HAP-1 (cell line): ENCODE measurements at regions not wholly inside any gene's neighbourhood (a gene's known extent, or its start where the extent isn't known, plus 50 kb on each side); places are given as distances from the start of the nearest gene placed in this dataset.
"Not testable (repeated sequence)": the region's sequence is repeated elsewhere in the genome, so short reads cannot be mapped to it uniquely, and the experiment has no call there.

Source experiments
- DNase-seq, 2 experiments: peaks; one replicate each; pipeline ENCODE4 v3.0.0-alpha.2; 2016 to 2020; ENCODE audit warnings: low spot score in 2 of 2
- H3K27me3 ChIP-seq: fragments of 250-450 bp; sonication (Bioruptor Pico); 2 replicates; pipeline ENCODE4 v1.5.1; 2020; ENCODE audit warnings: low read depth, mild to moderate bottlenecking, moderate library complexity
- H3K36me3 ChIP-seq: fragments of 250-450 bp; sonication (Bioruptor Pico); replicated peaks from 2 replicates; pipeline ENCODE4 v1.5.1; 2020; ENCODE audit warnings: mild to moderate bottlenecking
- H3K4me1 ChIP-seq: fragments of 250-450 bp; sonication (Bioruptor Pico); 2 replicates; pipeline ENCODE4 v1.5.1; 2020; ENCODE audit warnings: mild to moderate bottlenecking
- H3K4me3 ChIP-seq: fragments of 250-450 bp; sonication (Bioruptor Pico); 2 replicates; pipeline ENCODE4 v1.5.1; 2020; ENCODE audit warnings: mild to moderate bottlenecking, moderate library complexity
- H3K9me3 ChIP-seq: fragments of 250-450 bp; sonication (Bioruptor Pico); 2 replicates; pipeline ENCODE4 v1.5.1; 2020; ENCODE audit warnings: mild to moderate bottlenecking, moderate library complexity
- in situ Hi-C: fragments of 300-500 bp; cut with MboI; formaldehyde crosslinking; loops from 3 replicates; pipeline ENCODE4 v1.14.3; 2020; ENCODE audit warnings: low sequenced_read_pairs, inconsistent platforms, mixed read lengths

GRCh38 chr10:84696610-84697009 lies 368.2 kb downstream of the CCSER2 start:
- DNase-seq: no peak

DNA sequence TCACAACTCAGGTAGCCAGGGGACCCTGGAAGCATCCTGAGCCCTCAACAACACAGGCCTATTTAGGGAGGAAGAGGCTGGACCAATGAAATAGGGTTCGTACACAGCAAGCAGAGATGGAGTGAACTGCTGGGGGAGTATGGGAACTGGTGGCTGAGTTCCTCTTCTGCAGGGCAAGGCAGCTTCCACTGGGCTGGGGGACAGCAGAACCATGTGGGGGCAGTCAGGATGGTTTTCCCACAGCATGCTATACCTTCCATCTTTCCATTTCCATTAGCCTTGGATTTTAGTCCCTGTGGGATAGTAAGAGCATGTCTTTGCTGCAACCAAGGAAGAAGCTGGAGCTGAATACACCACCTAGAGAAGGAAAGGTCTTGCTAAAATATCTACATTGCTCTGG lies 370.6 kb downstream of the CCSER2 start:
- Histone ChIP-seq H3K4me3 (no peak overlapping the region), H3K36me3 (no peaks in the 10 kb centered on the region), H3K4me1 (no peaks in the 10 kb centered on the region), H3K9me3 (no peaks in the 10 kb centered on the region), H3K27me3 (peaks cover 4% of the 10 kb centered on the region; the same call in 1 of the 2 replicates)
- in situ Hi-C loops: no loop called here
- no peak for DNase-seq

More at GRCh38 chr10:84696610-84697009, 368.2 kb downstream of the CCSER2 start:
- Histone ChIP-seq H3K27me3 (peaks cover 4% of the 10 kb centered on the region; the same call in 1 of the 2 replicates), H3K36me3 (no peaks in the 10 kb centered on the region), H3K4me3 (no peak overlapping the region), H3K4me1 (no peaks in the 10 kb centered on the region), H3K9me3 (no peaks in the 10 kb centered on the region)
- in situ Hi-C loops: no loop called here

- H3K4me1 ChIP-seq: no peaks in the 10 kb centered on the region
- in situ Hi-C loops: loop anchor here (25.0 kb wide), 1 partner anchor 439 kb away; no protein-coding TSS in a partner anchor
- no peak for DNase-seq
- no peaks in the 10 kb centered on the region for H3K36me3 ChIP-seq
- H3K4me3 ChIP-seq: no peak overlapping the region
- H3K9me3 ChIP-seq: no peaks in the 10 kb centered on the region
- no peaks in the 10 kb centered on the region for H3K27me3 ChIP-seq
Measured at GRCh38 chr10:84700668-84701369, 372.4 kb downstream of the CCSER2 start.

DNA sequence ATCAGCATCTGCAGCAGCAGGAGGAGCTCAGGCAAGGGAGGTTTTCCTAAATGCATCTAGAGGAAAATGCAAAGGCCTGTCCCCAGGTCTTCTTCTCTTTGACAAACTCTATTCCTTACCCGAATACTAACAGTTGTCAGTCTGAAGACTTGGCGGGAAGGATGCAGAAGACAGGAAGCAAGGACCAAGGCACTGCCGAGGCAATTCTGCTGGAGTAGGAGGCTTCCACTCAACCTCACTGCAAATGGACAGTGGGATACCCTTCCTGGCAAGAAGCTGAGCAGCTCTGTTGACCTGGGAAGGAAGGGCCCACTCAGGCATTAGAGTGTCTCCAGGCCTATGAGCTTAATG lies 373.0 kb downstream of the CCSER2 start:
- no peak for DNase-seq
- H3K9me3 ChIP-seq: no peaks in the 10 kb centered on the region
- no peaks in the 10 kb centered on the region for H3K36me3 ChIP-seq
- no peaks in the 10 kb centered on the region for H3K27me3 ChIP-seq
- no peak overlapping the region for H3K4me3 ChIP-seq
- in situ Hi-C loops: loop anchor here (25.0 kb wide), 1 partner anchor 439 kb away; no protein-coding TSS in a partner anchor
- no peaks in the 10 kb centered on the region for H3K4me1 ChIP-seq

DNA sequence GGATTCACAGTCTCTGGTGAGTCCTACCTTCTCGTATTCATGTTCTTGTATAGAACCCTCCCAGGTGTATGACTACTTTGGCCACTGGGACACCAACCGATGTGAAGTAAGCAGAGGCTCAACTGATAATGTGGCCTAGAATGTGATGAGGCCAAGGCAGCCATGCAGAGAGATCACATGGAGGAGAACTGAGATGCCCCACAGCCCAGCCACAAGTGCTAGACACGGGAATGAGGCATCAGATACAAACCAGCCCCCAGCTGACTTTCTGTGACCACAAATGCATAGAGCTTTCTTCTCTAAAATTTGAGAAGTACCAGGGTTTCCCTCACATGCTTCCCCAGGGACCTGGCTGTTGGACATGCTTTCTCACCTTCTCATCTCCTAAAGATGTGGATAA lies 375.7 kb downstream of the CCSER2 start:
- DNase-seq: no peak
- H3K27me3 ChIP-seq: peaks cover under 1% of the 10 kb centered on the region; the same call in 1 of the 2 replicates
- H3K4me3 ChIP-seq: no peak overlapping the region
- in situ Hi-C loops: loop anchor here (25.0 kb wide), 1 partner anchor 442 kb away; no protein-coding TSS in a partner anchor
- no peaks in the 10 kb centered on the region for H3K4me1 ChIP-seq
- no peaks in the 10 kb centered on the region for H3K9me3 ChIP-seq
- H3K36me3 ChIP-seq: no peaks in the 10 kb centered on the region

- peaks cover 15% of the 10 kb centered on the region for H3K27me3 ChIP-seq
- no peaks in the 10 kb centered on the region for H3K36me3 ChIP-seq
- no peak overlapping the region for H3K4me3 ChIP-seq
- DNase-seq: no peak
- in situ Hi-C loops: loop anchor here (25.0 kb wide), 1 partner anchor 444 kb away; no protein-coding TSS in a partner anchor
- no peaks in the 10 kb centered on the region for H3K4me1 ChIP-seq
- no peaks in the 10 kb centered on the region for H3K9me3 ChIP-seq
Measured at GRCh38 chr10:84706431-84706830, 378.0 kb downstream of the CCSER2 start.

DNA sequence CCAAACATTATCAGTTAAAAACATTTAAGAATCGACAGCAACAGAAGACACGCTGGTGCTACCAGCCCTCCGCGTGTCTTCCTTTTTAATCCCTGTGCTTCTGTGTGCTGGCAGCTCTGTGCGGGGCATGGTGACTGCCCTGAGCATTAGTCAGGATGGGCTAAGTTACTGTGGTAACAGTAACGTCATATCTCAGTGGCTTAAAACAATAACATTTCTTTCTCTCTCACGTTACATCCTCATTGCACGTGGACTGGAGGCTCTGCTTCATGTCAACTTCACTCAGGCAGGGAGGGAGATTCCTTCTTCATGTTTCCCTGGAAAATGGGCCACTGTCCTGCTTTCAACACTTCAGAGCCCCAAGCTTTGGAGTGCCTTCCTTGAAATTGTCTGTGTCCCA lies 378.5 kb downstream of the CCSER2 start:
- no peak for DNase-seq
- no peak overlapping the region for H3K4me3 ChIP-seq
- in situ Hi-C loops: loop anchor here (25.0 kb wide), 1 partner anchor 445 kb away; no protein-coding TSS in a partner anchor

DNA sequence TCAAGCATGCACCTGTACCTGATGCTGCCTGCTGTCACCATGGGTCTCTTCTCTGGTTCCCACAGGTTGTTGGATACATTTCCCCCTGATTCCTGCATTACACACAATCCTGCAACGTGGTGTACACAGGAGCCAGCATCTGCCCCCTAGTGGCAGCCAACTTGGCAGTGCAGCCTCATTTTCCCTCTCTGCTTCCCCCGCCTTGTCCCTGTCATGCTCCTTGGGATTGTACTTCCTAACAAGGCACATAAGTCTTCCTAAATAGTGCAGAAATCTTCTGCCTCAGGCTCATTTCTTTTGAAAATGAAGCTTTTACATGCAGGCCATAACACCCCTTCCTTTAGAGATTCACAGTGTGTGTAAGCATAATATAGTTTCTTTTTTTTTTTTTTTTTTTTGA lies 387.5 kb downstream of the CCSER2 start:
- Histone ChIP-seq H3K9me3 (no peaks in the 10 kb centered on the region), H3K4me3 (no peak overlapping the region), H3K36me3 (no peaks in the 10 kb centered on the region), H3K27me3 (0 out of 2 replicates have a peak, but pooled peaks cover 2% of the 10 kb centered on the region), H3K4me1 (no peaks in the 10 kb centered on the region)
- in situ Hi-C loops: loop anchor here (25.0 kb wide), 1 partner anchor 454 kb away; no protein-coding TSS in a partner anchor
- DNase-seq: peak; percentile 36 to 68

More for the DNA sequence above, 378.5 kb downstream of the CCSER2 start:
- Histone ChIP-seq H3K4me1 (no peaks in the 10 kb centered on the region), H3K36me3 (no peaks in the 10 kb centered on the region), H3K27me3 (peaks cover 15% of the 10 kb centered on the region), H3K9me3 (no peaks in the 10 kb centered on the region)

GRCh38 chr10:84718877-84719616 lies 390.7 kb downstream of the CCSER2 start:
- DNase-seq: no peak
- Histone ChIP-seq H3K27me3 (0 out of 2 replicates have a peak, but pooled peaks cover 5% of the 10 kb centered on the region), H3K36me3 (no peaks in the 10 kb centered on the region), H3K4me3 (no peak overlapping the region), H3K4me1 (no peaks in the 10 kb centered on the region), H3K9me3 (no peaks in the 10 kb centered on the region)
- in situ Hi-C loops: loop anchor here (25.0 kb wide), 1 partner anchor 457 kb away; no protein-coding TSS in a partner anchor

GRCh38 chr10:84719687-84720086 lies 391.3 kb downstream of the CCSER2 start:
- H3K4me3 ChIP-seq: no peak overlapping the region
- no peaks in the 10 kb centered on the region for H3K9me3 ChIP-seq
- no peak for DNase-seq
- in situ Hi-C loops: loop anchor here (25.0 kb wide), 1 partner anchor 457 kb away; no protein-coding TSS in a partner anchor
- no peaks in the 10 kb centered on the region for H3K36me3 ChIP-seq
- 0 out of 2 replicates have a peak, but pooled peaks cover 5% of the 10 kb centered on the region for H3K27me3 ChIP-seq
- no peaks in the 10 kb centered on the region for H3K4me1 ChIP-seq

GRCh38 chr10:84727398-84727797 lies 399.0 kb downstream of the CCSER2 start:
- no peaks in the 10 kb centered on the region for H3K4me1 ChIP-seq
- no peaks in the 10 kb centered on the region for H3K36me3 ChIP-seq
- H3K27me3 ChIP-seq: no peaks in the 10 kb centered on the region
- no peak for DNase-seq
- in situ Hi-C loops: no loop called here
- H3K9me3 ChIP-seq: no peaks in the 10 kb centered on the region
- H3K4me3 ChIP-seq: no peak overlapping the region

DNA sequence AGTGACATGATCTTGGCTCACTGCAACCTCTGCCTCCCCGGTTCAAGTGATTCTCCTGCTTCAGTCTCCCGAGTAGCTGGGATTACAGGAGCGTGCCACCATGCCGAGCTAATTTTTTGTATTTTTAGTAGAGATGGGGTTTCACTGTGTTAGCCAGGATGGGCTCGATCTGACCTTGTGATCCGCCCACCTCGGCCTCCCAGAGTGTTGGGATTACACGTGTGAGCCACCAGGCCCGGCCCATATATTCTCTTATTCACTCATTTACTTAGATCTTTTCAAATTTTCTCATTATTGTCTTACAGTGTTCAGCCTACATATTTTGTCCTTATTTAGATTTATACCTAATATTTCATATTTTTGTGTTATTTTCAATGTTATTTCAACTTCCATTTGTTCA lies 410.7 kb downstream of the CCSER2 start:
- H3K9me3 ChIP-seq, H3K4me1 ChIP-seq, H3K4me3 ChIP-seq, in situ Hi-C loops, DNase-seq, H3K36me3 ChIP-seq, H3K27me3 ChIP-seq: not testable (repeated sequence)

DNA sequence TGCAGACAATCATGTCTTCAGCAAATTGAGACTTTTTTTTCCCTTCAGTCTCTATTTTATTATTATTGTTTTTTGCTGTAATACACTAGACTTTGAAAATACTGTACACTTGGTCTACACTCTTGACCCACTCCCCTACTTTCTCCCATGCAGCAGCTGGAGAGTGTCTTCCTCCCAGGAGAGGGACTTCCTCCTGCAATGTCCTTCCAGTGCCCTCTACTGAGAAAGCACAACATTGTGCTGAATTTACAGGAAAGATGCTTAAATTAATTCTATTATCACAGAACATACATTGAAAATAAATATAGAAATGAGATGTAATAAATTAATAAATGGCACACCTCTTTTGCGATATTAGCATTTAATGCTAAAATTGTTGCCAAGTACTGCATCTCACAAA lies 411.3 kb downstream of the CCSER2 start:
- no peak for DNase-seq
- Histone ChIP-seq H3K27me3 (0 out of 2 replicates have a peak, but pooled peaks cover 3% of the 10 kb centered on the region), H3K4me3 (no peak overlapping the region), H3K4me1 (no peaks in the 10 kb centered on the region), H3K36me3 (no peaks in the 10 kb centered on the region), H3K9me3 (no peaks in the 10 kb centered on the region)
- in situ Hi-C loops: no loop called here

DNA sequence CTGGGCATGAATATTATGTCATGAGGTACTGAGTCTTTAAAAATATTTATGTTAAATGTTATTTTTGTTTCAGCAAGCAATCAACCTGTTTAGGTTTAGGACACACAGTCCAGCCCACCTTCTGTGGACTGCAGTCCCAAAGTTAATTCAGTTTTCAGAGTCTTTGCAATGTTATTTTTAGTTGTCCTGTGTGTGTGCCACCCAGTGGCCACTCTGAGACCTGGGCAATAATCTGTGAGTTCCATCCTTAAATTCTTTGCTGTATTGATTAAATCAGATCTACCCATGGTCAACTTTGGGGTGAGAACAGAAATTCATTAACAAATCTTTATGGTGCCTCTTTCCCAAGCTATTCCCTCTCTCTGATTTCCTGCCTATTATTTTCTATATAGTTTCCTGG lies 415.1 kb downstream of the CCSER2 start:
- no peak for DNase-seq
- H3K27me3 ChIP-seq: no peaks in the 10 kb centered on the region
- no peaks in the 10 kb centered on the region for H3K9me3 ChIP-seq
- H3K4me1 ChIP-seq: no peaks in the 10 kb centered on the region
- in situ Hi-C loops: no loop called here
- no peaks in the 10 kb centered on the region for H3K36me3 ChIP-seq
- no peak overlapping the region for H3K4me3 ChIP-seq
